ENCODE measurements at regions not wholly inside any gene's neighbourhood (a gene's known extent, or its start where the extent isn't known, plus 50 kb on each side); places are given as distances from the start of the nearest gene placed in this dataset.

DNA sequence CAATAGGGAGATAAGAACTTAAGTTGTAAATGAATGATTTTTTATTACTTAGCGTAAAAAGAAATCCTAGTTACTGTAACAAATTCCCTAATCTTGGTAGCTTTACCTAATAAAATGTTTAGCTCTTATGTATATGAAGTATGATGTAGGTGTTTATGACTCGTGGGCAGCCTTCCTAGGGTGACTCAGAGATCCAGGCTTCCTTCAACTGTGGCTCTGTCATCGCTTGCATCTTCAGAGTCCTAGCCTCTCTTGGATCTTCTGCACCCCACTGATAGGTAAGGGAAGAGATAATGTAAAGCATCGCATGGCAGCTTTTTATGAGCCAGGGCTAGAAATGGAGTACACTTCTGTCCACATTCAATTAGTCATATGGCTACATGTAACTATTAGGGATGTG, 165.6 kb upstream of the GLRA2 start:
- no peak for TF ChIP-seq L3MBTL2 (conservative IDR thresholded peaks at IDR 0.05)
- TF ChIP-seq FOXM1 (IDR thresholded peaks at IDR 0.05; ENCODE audit: borderline replicate concordance): no peak
- no peak for TF ChIP-seq FOXA1 (IDR thresholded peaks at IDR 0.05)
- no peak for TF ChIP-seq FOXK2 (IDR thresholded peaks at IDR 0.05)
